Right atrium auricular region (tissue), 2 donors: ENCODE measurements at regions not wholly inside any gene's neighbourhood (a gene's known extent, or its start where the extent isn't known, plus 50 kb on each side); places are given as distances from the start of the nearest gene placed in this dataset.

Experiments
- DNase-seq: peaks from one replicate; pipeline ENCODE4 v3.0.0-alpha.2; 2019; ENCODE audit warnings: low spot score
- H3K27ac ChIP-seq, 2 donors: fragments of 200-600 bp; sonication (generic); 1 replicate in 1 of 2; 2 replicates in 1 of 2; pipeline ENCODE4 v1.5.1; 2016 to 2019
- H3K27me3 ChIP-seq, 2 donors: fragments of 200-600 bp; sonication (generic); one replicate each; pipeline versions ENCODE4 v1.5.1 to v1.6.0; 2017 to 2019
- H3K36me3 ChIP-seq: fragments of 200-600 bp; sonication (generic); one replicate; pipeline ENCODE4 v1.5.1; 2016
- H3K4me1 ChIP-seq, 2 donors: fragments of 200-600 bp; sonication (generic); one replicate each; pipeline versions ENCODE4 v1.5.1 to v1.6.0; 2017 to 2019
- H3K4me3 ChIP-seq, 2 donors: fragments of 200-600 bp; sonication (generic); 1 replicate in 1 of 2; 2 replicates in 1 of 2; pipeline ENCODE4 v1.5.1; 2017 to 2019; ENCODE audit warnings: mild to moderate bottlenecking in 1 of 2, moderate library complexity in 1 of 2
- H3K9me3 ChIP-seq, 2 donors: fragments of 200-600 bp; sonication (generic); one replicate each; pipeline ENCODE4 v1.5.1; 2019
- CTCF ChIP-seq, 2 donors: fragments of 200-600 bp; sonication (generic); IDR thresholded peaks; one replicate each; pipeline ENCODE4 v1.5.1; 2019; ENCODE audit warnings: antibody characterized with exemption in 2 of 2

GRCh38 chr9:89663614-89663970 is 58.8 kb downstream of the GADD45G start:
- no peaks in the 10 kb centered on the region for H3K9me3 ChIP-seq
- H3K36me3 ChIP-seq = no peaks in the 10 kb centered on the region
- TF ChIP-seq CTCF (IDR thresholded peaks at IDR 0.05) = no peak
- no peaks in the 10 kb centered on the region for H3K27me3 ChIP-seq
- no peak overlapping the region for H3K27ac ChIP-seq
- H3K4me3 ChIP-seq = no peak overlapping the region
- DNase-seq = no peak
- H3K4me1 ChIP-seq = peaks cover 0 to 32% of the 10 kb centered on the region in 2 donors

- Histone ChIP-seq H3K9me3 (no peaks in the 10 kb centered on the region), H3K4me1 (peaks cover 0 to 32% of the 10 kb centered on the region in 2 donors), H3K27me3 (no peaks in the 10 kb centered on the region), H3K36me3 (no peaks in the 10 kb centered on the region), H3K4me3 (no peak overlapping the region), H3K27ac (no peak overlapping the region)
- no peak for TF ChIP-seq CTCF (IDR thresholded peaks at IDR 0.05)
- no peak for DNase-seq
Observed at GRCh38 chr9:89664010-89664409, 59.2 kb downstream of the GADD45G start.

- no peaks in the 10 kb centered on the region for H3K36me3 ChIP-seq
- peaks cover 0 to 32% of the 10 kb centered on the region in 2 donors for H3K4me1 ChIP-seq
- no peaks in the 10 kb centered on the region for H3K27me3 ChIP-seq
- no peaks in the 10 kb centered on the region for H3K9me3 ChIP-seq
- no peak for DNase-seq
- TF ChIP-seq CTCF (IDR thresholded peaks at IDR 0.05) = no peak
- no peak overlapping the region for H3K4me3 ChIP-seq
- H3K27ac ChIP-seq = no peak overlapping the region
Observed at GRCh38 chr9:89664896-89665329, 60.1 kb downstream of the GADD45G start.

- Histone ChIP-seq H3K27ac (no peak overlapping the region), H3K27me3 (no peaks in the 10 kb centered on the region), H3K4me1 (peaks cover 0 to 22% of the 10 kb centered on the region in 2 donors), H3K9me3 (no peaks in the 10 kb centered on the region), H3K36me3 (no peaks in the 10 kb centered on the region), H3K4me3 (no peak overlapping the region)
- no peak for TF ChIP-seq CTCF (IDR thresholded peaks at IDR 0.05)
- no peak for DNase-seq
Observed at GRCh38 chr9:89666364-89666763, 61.6 kb downstream of the GADD45G start.

- Histone ChIP-seq H3K36me3 (no peaks in the 10 kb centered on the region), H3K4me3 (no peak overlapping the region), H3K27me3 (no peaks in the 10 kb centered on the region), H3K27ac (no peak overlapping the region), H3K9me3 (no peaks in the 10 kb centered on the region), H3K4me1 (peaks cover 0 to 17% of the 10 kb centered on the region in 2 donors)
- no peak for TF ChIP-seq CTCF (IDR thresholded peaks at IDR 0.05)
- DNase-seq = no peak
Observed at GRCh38 chr9:89666950-89667349, 62.1 kb downstream of the GADD45G start.

GRCh38 chr9:89667726-89668125 is 62.9 kb downstream of the GADD45G start:
- Histone ChIP-seq H3K9me3 (no peaks in the 10 kb centered on the region), H3K4me1 (peaks cover 0 to 10% of the 10 kb centered on the region in 2 donors), H3K4me3 (no peak overlapping the region), H3K27ac (no peak overlapping the region), H3K27me3 (no peaks in the 10 kb centered on the region), H3K36me3 (no peaks in the 10 kb centered on the region)
- no peak for TF ChIP-seq CTCF (IDR thresholded peaks at IDR 0.05)
- DNase-seq = no peak
